ENCODE measurements at regions not wholly inside any gene's neighbourhood (a gene's known extent, or its start where the extent isn't known, plus 50 kb on each side); places are given as distances from the start of the nearest gene placed in this dataset.

DNA sequence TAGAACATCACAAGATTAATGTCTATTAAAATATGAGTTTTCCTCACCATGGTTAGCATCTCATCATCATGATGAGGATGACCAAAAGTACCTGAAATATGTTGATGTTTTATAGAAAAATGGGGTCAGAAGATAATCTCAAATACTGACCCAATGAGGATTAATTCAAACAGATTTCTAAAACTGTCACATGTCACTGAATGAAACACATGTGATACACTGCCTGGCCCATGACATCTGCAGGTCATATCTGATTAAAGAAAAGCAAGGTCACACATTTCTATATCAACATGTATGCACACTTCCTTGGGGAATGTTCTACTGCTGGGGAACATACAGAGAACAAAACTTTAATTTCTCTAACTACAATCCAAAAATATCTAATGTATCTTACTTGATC lies 470.6 kb upstream of the ADGRL2 start:
- TF ChIP-seq, protein P1, sequence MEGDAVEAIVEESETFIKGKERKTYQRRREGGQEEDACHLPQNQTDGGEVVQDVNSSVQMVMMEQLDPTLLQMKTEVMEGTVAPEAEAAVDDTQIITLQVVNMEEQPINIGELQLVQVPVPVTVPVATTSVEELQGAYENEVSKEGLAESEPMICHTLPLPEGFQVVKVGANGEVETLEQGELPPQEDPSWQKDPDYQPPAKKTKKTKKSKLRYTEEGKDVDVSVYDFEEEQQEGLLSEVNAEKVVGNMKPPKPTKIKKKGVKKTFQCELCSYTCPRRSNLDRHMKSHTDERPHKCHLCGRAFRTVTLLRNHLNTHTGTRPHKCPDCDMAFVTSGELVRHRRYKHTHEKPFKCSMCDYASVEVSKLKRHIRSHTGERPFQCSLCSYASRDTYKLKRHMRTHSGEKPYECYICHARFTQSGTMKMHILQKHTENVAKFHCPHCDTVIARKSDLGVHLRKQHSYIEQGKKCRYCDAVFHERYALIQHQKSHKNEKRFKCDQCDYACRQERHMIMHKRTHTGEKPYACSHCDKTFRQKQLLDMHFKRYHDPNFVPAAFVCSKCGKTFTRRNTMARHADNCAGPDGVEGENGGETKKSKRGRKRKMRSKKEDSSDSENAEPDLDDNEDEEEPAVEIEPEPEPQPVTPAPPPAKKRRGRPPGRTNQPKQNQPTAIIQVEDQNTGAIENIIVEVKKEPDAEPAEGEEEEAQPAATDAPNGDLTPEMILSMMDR (IDR thresholded peaks at IDR 0.05; ENCODE audit: low read depth, low read length, missing input control), result no peak
- TF ChIP-seq JUND (IDR thresholded peaks at IDR 0.05) (no peak), SP1 (IDR thresholded peaks at IDR 0.05) (no peak), RAD21 (IDR thresholded peaks at IDR 0.05) (no peak), GABPA (IDR thresholded peaks at IDR 0.05 in 1 of 2, conservative IDR thresholded peaks at IDR 0.05 in 1 of 2) (no peak), TAF1 (conservative IDR thresholded peaks at IDR 0.05) (no peak), YY1 (IDR thresholded peaks at IDR 0.05) (no peak)
- TF ChIP-seq, protein P2, sequence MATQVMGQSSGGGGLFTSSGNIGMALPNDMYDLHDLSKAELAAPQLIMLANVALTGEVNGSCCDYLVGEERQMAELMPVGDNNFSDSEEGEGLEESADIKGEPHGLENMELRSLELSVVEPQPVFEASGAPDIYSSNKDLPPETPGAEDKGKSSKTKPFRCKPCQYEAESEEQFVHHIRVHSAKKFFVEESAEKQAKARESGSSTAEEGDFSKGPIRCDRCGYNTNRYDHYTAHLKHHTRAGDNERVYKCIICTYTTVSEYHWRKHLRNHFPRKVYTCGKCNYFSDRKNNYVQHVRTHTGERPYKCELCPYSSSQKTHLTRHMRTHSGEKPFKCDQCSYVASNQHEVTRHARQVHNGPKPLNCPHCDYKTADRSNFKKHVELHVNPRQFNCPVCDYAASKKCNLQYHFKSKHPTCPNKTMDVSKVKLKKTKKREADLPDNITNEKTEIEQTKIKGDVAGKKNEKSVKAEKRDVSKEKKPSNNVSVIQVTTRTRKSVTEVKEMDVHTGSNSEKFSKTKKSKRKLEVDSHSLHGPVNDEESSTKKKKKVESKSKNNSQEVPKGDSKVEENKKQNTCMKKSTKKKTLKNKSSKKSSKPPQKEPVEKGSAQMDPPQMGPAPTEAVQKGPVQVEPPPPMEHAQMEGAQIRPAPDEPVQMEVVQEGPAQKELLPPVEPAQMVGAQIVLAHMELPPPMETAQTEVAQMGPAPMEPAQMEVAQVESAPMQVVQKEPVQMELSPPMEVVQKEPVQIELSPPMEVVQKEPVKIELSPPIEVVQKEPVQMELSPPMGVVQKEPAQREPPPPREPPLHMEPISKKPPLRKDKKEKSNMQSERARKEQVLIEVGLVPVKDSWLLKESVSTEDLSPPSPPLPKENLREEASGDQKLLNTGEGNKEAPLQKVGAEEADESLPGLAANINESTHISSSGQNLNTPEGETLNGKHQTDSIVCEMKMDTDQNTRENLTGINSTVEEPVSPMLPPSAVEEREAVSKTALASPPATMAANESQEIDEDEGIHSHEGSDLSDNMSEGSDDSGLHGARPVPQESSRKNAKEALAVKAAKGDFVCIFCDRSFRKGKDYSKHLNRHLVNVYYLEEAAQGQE (IDR thresholded peaks at IDR 0.05), result no peak
- TF ChIP-seq, protein P3, sequence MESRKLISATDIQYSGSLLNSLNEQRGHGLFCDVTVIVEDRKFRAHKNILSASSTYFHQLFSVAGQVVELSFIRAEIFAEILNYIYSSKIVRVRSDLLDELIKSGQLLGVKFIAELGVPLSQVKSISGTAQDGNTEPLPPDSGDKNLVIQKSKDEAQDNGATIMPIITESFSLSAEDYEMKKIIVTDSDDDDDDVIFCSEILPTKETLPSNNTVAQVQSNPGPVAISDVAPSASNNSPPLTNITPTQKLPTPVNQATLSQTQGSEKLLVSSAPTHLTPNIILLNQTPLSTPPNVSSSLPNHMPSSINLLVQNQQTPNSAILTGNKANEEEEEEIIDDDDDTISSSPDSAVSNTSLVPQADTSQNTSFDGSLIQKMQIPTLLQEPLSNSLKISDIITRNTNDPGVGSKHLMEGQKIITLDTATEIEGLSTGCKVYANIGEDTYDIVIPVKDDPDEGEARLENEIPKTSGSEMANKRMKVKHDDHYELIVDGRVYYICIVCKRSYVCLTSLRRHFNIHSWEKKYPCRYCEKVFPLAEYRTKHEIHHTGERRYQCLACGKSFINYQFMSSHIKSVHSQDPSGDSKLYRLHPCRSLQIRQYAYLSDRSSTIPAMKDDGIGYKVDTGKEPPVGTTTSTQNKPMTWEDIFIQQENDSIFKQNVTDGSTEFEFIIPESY (IDR thresholded peaks at IDR 0.05), result no peak
- TF ChIP-seq, protein P4, sequence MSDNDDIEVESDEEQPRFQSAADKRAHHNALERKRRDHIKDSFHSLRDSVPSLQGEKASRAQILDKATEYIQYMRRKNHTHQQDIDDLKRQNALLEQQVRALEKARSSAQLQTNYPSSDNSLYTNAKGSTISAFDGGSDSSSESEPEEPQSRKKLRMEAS (IDR thresholded peaks at IDR 0.05), result no peak

Data from liver (tissue), 3 donors.